AG20443 (cell line): ENCODE measurements at regions not wholly inside any gene's neighbourhood (a gene's known extent, or its start where the extent isn't known, plus 50 kb on each side); places are given as distances from the start of the nearest gene placed in this dataset.
"Not testable (repeated sequence)": the region's sequence is repeated elsewhere in the genome, so short reads cannot be mapped to it uniquely, and the experiment has no call there.

Experiments
- DNase-seq: peaks from one replicate; pipeline ENCODE4 v3.0.0; 2012; ENCODE audit warnings: low spot score, mixed read lengths

- no peak for DNase-seq
These were observed 127.5 kb upstream of the ID2 start for GRCh38 chr2:8554296-8554806.

- no peak for DNase-seq
These were observed 126.3 kb upstream of the ID2 start for GRCh38 chr2:8555543-8555942.

GRCh38 chr2:8558096-8558495 lies 123.8 kb upstream of the ID2 start:
- no peak for DNase-seq

GRCh38 chr2:8558956-8559355 lies 122.9 kb upstream of the ID2 start:
- DNase-seq = no peak

GRCh38 chr2:8559805-8560204 lies 122.1 kb upstream of the ID2 start:
- no peak for DNase-seq

- DNase-seq = not testable (repeated sequence)
These were observed 120.2 kb upstream of the ID2 start for GRCh38 chr2:8561692-8562091.

- no peak for DNase-seq
These were observed 117.9 kb upstream of the ID2 start for GRCh38 chr2:8563814-8564474.

GRCh38 chr2:8564475-8564874 lies 117.4 kb upstream of the ID2 start:
- no peak for DNase-seq

- DNase-seq = no peak
These were observed 116.3 kb upstream of the ID2 start for GRCh38 chr2:8565399-8566154.

GRCh38 chr2:8566155-8566670 lies 115.6 kb upstream of the ID2 start:
- no peak for DNase-seq

GRCh38 chr2:8566774-8567468 lies 114.9 kb upstream of the ID2 start:
- no peak for DNase-seq

GRCh38 chr2:8567469-8568260 lies 114.2 kb upstream of the ID2 start:
- DNase-seq = peak; percentile 43

GRCh38 chr2:8568543-8569302 lies 113.1 kb upstream of the ID2 start:
- DNase-seq = no peak

GRCh38 chr2:8569332-8569930 lies 112.4 kb upstream of the ID2 start:
- no peak for DNase-seq

- no peak for DNase-seq
These were observed 111.2 kb upstream of the ID2 start for GRCh38 chr2:8570637-8571036.

GRCh38 chr2:8571301-8571791 lies 110.5 kb upstream of the ID2 start:
- no peak for DNase-seq

GRCh38 chr2:8571792-8572499 lies 109.9 kb upstream of the ID2 start:
- no peak for DNase-seq

- DNase-seq = no peak
These were observed 109.1 kb upstream of the ID2 start for GRCh38 chr2:8572712-8573233.

GRCh38 chr2:8573234-8573941 lies 108.5 kb upstream of the ID2 start:
- DNase-seq = no peak
